Activated CD4-positive, alpha-beta T cell treated with anti-CD3 and anti-CD28 coated beads, Interleukin-10, Interleukin-2, amounts not matched to agents 100 ng/mL and 50 ng/mL, durations not matched to agents 16 hours and 8 hours (primary cell): ENCODE measurements at regions not wholly inside any gene's neighbourhood (a gene's known extent, or its start where the extent isn't known, plus 50 kb on each side); places are given as distances from the start of the nearest gene placed in this dataset.
"Not testable (repeated sequence)": the region's sequence is repeated elsewhere in the genome, so short reads cannot be mapped to it uniquely, and the experiment has no call there.

Experiments
- DNase-seq: peaks from one replicate; pipeline ENCODE4 v3.0.0-alpha.2; 2020

GRCh38 chr5:68114378-68115040, 101.0 kb upstream of the PIK3R1 start:
- DNase-seq, result no peak

GRCh38 chr5:68112658-68113057, 102.9 kb upstream of the PIK3R1 start:
- DNase-seq, result no peak

GRCh38 chr5:68110894-68111293, 104.7 kb upstream of the PIK3R1 start:
- no peak for DNase-seq

DNA sequence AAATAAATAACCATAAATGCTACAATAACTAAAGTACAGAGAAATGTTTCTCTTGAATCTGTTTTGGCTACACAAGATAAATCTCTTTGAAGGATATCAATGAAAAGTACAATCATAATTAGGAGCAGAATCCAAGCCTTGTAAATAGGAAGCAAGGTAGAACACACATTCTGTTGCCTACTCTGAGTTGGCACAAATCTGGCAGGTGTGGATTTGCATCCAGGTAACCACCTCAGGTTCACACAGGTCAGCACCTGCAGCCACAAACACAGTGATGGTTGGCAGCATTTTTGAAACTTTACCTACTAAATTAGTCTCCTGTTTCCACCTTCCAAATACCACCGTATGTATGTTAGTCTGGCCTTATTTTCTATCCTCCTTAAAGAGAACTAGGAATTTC, 105.3 kb upstream of the PIK3R1 start:
- no peak for DNase-seq

GRCh38 chr5:68104217-68104616, 111.3 kb upstream of the PIK3R1 start:
- not testable (repeated sequence) for DNase-seq

GRCh38 chr5:68103297-68103696, 112.3 kb upstream of the PIK3R1 start:
- DNase-seq, result not testable (repeated sequence)

DNA sequence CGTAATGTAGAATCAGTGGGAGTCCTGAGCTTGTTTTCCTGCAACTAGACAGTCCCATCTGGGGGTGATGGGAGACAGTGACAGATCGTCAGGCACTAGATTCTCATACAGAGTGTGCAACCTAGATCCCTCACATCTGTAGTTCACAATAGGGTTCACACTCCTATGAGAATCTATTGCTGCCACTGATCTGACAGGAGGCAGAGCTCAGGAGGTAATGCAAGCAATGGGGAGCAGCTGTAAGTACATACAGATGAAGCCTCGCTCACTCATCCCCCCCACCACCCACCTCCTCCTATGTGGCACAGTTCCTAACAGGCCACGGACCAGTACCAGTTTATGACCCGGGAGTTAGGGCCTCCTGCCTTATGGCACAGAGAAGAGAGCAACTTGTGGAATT, 116.2 kb upstream of the PIK3R1 start:
- no peak for DNase-seq

GRCh38 chr5:68093455-68094159, 121.9 kb upstream of the PIK3R1 start:
- DNase-seq, result no peak

DNA sequence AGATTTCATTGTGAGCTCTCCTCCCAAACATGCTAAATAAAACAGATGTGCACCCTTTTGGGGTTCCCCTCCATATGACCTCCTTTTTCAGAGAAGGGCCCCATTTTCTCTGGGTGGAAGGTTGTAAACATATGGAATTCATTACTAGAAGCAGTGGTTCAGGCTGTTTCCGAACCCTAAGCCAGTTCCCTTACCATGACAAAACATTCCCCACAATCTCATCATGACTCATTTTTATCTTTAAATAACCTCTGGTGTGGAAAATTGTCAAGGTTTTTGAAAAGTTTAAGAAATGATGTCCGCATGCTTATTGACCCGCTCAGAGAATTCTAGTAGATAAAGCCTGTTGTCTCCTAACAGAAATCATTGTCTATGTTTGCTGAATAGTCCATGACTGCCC, 127.3 kb upstream of the PIK3R1 start:
- DNase-seq, result no peak

- no peak for DNase-seq
Observed at GRCh38 chr5:68087866-68088265, 127.7 kb upstream of the PIK3R1 start.

GRCh38 chr5:68086857-68087256, 128.7 kb upstream of the PIK3R1 start:
- DNase-seq, result no peak

GRCh38 chr5:68086439-68086838, 129.1 kb upstream of the PIK3R1 start:
- no peak for DNase-seq

DNA sequence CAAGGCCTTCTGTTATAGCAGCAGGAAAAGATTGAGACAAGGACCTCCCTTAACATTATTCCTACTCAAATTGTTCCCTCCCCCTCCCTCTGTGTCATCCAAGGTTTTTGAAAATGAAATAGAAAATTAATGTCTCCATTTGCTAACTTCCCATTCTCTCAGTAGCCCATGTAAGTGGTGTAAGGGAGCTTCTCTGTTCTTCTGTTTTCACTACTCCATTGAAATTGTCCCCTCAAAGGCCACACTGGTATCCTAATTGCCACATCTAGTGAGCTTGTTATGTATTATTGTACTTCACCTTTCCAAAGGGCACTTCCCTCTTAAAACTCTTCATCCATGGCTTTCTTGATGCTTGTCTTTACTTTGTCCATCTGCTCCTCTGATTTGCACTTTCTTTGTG, 131.2 kb upstream of the PIK3R1 start:
- DNase-seq, result no peak

- DNase-seq, result no peak
Observed at GRCh38 chr5:68080282-68081050, 135.1 kb upstream of the PIK3R1 start.

GRCh38 chr5:68077349-68077894, 138.1 kb upstream of the PIK3R1 start:
- no peak for DNase-seq

DNA sequence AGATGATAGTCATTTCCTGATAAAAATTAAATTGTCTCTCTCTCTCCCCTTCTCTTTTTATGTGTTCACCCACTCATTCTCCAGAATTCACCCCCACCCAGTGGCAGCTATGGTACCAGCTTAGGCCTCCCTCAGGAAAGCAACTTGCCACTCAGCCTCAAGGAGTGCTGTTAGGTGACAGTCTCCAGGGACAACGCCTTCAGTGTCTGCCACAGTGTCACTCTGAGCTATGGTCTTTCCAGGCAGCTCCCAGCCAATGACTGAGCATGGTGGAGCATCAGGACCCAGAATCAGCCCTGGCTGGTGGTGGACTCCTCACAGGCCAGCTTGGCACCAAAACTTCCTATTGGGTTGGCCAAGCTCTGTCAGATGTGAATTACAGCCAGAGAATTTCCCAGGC, 140.9 kb upstream of the PIK3R1 start:
- no peak for DNase-seq

- no peak for DNase-seq
Observed at GRCh38 chr5:68074048-68074632, 141.4 kb upstream of the PIK3R1 start.

GRCh38 chr5:68071736-68072135, 143.8 kb upstream of the PIK3R1 start:
- no peak for DNase-seq

- DNase-seq, result no peak
Observed at GRCh38 chr5:68071282-68071632, 144.3 kb upstream of the PIK3R1 start.

DNA sequence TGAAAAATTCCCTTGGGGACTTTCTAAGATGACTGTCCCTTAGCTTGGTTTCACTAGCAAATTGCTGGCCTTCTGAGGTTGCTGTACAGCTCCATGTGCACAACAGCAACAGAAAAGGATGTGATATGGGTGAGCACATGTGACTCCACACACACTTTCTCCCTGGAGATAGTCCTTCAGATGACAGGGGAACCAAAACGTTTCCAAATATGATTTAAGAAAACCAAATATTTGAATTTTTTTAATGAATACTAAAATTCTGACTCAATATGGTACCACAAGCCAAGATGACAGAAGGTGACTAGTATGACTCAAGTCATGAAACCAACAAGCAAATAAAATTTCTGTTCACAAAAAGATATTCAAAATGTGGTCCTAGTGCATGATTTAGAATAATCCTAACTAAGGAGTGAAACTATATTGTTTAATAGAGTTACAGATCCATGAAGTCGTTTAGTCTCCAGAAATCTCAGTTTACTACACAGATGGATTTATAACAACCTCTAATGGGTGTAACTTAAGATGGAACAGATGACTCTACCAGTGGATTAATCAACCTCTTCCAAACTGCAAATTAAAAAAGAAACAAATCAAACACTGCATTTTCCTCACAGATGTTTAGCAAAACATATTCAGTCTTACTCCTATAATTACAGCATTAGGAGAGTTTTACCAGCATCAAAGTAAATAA, 144.8 kb upstream of the PIK3R1 start:
- DNase-seq, result peak; percentile 51

GRCh38 chr5:68067976-68068603, 147.5 kb upstream of the PIK3R1 start:
- DNase-seq, result no peak

- DNase-seq, result no peak
Observed at GRCh38 chr5:68067291-68067690, 148.3 kb upstream of the PIK3R1 start.
